Fibroblast of lung (primary cell): ENCODE measurements at regions not wholly inside any gene's neighbourhood (a gene's known extent, or its start where the extent isn't known, plus 50 kb on each side); places are given as distances from the start of the nearest gene placed in this dataset.

Experiments used
- DNase-seq, 2 donors: peaks; one replicate each; pipeline versions ENCODE4 v3.0.0 to v3.0.0-alpha.2; 2010; ENCODE audit warnings: low read depth in 2 of 2
- H2AFZ ChIP-seq: 2 replicates; pipeline ENCODE4 v1.5.1; 2012; ENCODE audit warnings: low read length, control low read depth, inconsistent platforms
- H3K27ac ChIP-seq: 2 replicates; pipeline ENCODE4 v1.5.1; 2011; ENCODE audit warnings: low read length, control low read depth; ENCODE audit not compliant: insufficient read depth
- H3K27me3 ChIP-seq: 2 replicates; pipeline ENCODE4 v1.5.1; 2011; ENCODE audit warnings: mild to moderate bottlenecking, low read length; ENCODE audit not compliant: control insufficient read depth, insufficient read depth
- H3K36me3 ChIP-seq: 2 replicates; pipeline ENCODE4 v1.5.1; 2011; ENCODE audit warnings: low read length; ENCODE audit not compliant: control insufficient read depth, insufficient read depth
- H3K4me1 ChIP-seq: 2 replicates; pipeline ENCODE4 v1.5.1; 2011; ENCODE audit warnings: low read length; ENCODE audit not compliant: control insufficient read depth, insufficient read depth; ENCODE audit errors: extremely low read depth
- H3K4me2 ChIP-seq: 2 replicates; pipeline ENCODE4 v1.5.1; 2011; ENCODE audit warnings: low read length, control low read depth; ENCODE audit not compliant: insufficient read depth; ENCODE audit errors: extremely low read depth
- H3K4me3 ChIP-seq, 4 experiments: fragments of 200-600 bp in 1 of 4; sonication (generic) in 1 of 4; replicated peaks in 1 of 4; 2 replicates each; pipeline ENCODE4 v1.5.1; 2011 to 2016; ENCODE audit warnings: low read length in 4 of 4, low read depth in 3 of 4, mild to moderate bottlenecking in 3 of 4, control low read depth in 2 of 4, inconsistent platforms in 1 of 4, mixed read lengths in 1 of 4; ENCODE audit not compliant: insufficient read depth in 1 of 4; ENCODE audit errors: control extremely low read depth in 1 of 4
- H3K79me2 ChIP-seq: 2 replicates; pipeline ENCODE4 v1.5.1; 2012; ENCODE audit warnings: mild to moderate bottlenecking, low read length, inconsistent platforms; ENCODE audit not compliant: control insufficient read depth, insufficient read depth
- H3K9ac ChIP-seq: 2 replicates; pipeline ENCODE4 v1.5.1; 2011; ENCODE audit warnings: mild to moderate bottlenecking, low read length, control low read depth; ENCODE audit not compliant: insufficient read depth
- H3K9me3 ChIP-seq: 2 replicates; pipeline ENCODE4 v1.5.1; 2012; ENCODE audit warnings: low read depth, low read length; ENCODE audit not compliant: control insufficient read depth, insufficient read depth
- H4K20me1 ChIP-seq: 2 replicates; pipeline ENCODE4 v1.5.1; 2011; ENCODE audit warnings: low read length; ENCODE audit not compliant: control insufficient read depth, insufficient read depth; ENCODE audit errors: extremely low read depth
- EZH2 ChIP-seq: IDR thresholded peaks from 2 replicates; pipeline ENCODE4 v1.5.1; 2012; ENCODE audit warnings: low read length, control low read depth, mild to moderate bottlenecking; ENCODE audit errors: missing control alignments
- TF ChIP-seq, protein P1 (sequence below), 2 donors: IDR thresholded peaks in 1 of 2; conservative IDR thresholded peaks in 1 of 2; 1 replicate in 1 of 2; 2 replicates in 1 of 2; pipeline ENCODE4 v1.5.1; 2011 to 2012; ENCODE audit warnings: low read length in 2 of 2, control low read depth in 1 of 2, inconsistent platforms in 1 of 2, low read depth in 1 of 2, mild to moderate bottlenecking in 1 of 2

DNA sequence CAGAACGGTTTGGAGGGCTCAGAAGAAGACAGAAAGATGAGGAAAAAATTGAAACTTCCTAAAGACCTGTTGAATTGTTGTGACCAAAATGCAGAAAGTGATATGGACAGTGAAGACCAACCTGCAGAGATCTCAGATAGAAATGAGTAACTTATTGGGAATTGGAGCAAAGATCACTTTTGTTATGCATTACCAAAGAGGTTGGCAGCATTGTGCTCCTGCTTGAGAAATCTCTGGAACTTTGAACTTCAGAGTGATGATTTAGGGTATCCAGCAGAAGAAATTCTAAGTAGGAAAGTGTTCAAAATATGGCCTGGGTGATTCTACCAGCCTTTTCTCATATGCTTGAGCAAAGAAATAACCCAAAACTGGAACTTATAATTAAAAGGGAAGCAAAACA is 136.0 kb downstream of the GJA1 start:
- no peak for TF ChIP-seq EZH2
- TF ChIP-seq, protein P1, sequence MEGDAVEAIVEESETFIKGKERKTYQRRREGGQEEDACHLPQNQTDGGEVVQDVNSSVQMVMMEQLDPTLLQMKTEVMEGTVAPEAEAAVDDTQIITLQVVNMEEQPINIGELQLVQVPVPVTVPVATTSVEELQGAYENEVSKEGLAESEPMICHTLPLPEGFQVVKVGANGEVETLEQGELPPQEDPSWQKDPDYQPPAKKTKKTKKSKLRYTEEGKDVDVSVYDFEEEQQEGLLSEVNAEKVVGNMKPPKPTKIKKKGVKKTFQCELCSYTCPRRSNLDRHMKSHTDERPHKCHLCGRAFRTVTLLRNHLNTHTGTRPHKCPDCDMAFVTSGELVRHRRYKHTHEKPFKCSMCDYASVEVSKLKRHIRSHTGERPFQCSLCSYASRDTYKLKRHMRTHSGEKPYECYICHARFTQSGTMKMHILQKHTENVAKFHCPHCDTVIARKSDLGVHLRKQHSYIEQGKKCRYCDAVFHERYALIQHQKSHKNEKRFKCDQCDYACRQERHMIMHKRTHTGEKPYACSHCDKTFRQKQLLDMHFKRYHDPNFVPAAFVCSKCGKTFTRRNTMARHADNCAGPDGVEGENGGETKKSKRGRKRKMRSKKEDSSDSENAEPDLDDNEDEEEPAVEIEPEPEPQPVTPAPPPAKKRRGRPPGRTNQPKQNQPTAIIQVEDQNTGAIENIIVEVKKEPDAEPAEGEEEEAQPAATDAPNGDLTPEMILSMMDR (conservative IDR thresholded peaks at IDR 0.05 in 1 of 2, IDR thresholded peaks at IDR 0.05 in 1 of 2; ENCODE audit: low read depth in 1 of 2, low read length in 2 of 2): no peak
- no peaks in the 10 kb centered on the region for H3K27me3 ChIP-seq

DNA sequence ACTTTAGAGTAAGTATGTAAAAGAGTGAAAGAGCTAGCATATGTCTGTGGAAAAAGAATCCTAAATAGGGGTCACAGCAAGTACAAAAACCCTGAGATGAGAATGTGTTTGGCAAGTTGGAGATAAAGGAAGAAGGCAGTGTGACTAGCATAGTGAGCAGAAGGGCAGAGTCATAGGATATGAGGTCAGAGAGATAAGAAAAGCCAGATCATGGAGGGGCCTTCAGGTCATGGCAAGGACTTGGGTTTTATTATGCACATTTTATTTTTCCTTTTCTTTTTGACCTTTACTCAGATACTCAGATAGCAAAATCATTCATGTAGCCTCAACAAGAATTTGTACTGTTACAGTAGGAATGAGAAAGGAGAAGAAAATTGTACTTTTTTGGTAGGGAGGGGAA is 138.0 kb downstream of the GJA1 start:
- no peaks in the 10 kb centered on the region for H3K9me3 ChIP-seq
- no peaks in the 10 kb centered on the region for H3K79me2 ChIP-seq
- H3K9ac ChIP-seq: no peak overlapping the region
- no peak overlapping the region for H2AFZ ChIP-seq
- no peaks in the 10 kb centered on the region for H3K36me3 ChIP-seq
- H3K4me1 ChIP-seq: no peaks in the 10 kb centered on the region
- H3K4me2 ChIP-seq: no peak overlapping the region
- no peaks in the 10 kb centered on the region for H3K27me3 ChIP-seq
- DNase-seq: no peak
- no peak overlapping the region for H3K27ac ChIP-seq
- H4K20me1 ChIP-seq: no peaks in the 10 kb centered on the region
- TF ChIP-seq, protein P1 (conservative IDR thresholded peaks at IDR 0.05 in 1 of 2, IDR thresholded peaks at IDR 0.05 in 1 of 2; ENCODE audit: low read depth in 1 of 2, low read length in 2 of 2): no peak
- TF ChIP-seq EZH2: no peak
- H3K4me3 ChIP-seq: no peak overlapping the region

More for the DNA sequence above, 136.0 kb downstream of the GJA1 start:
- no peak overlapping the region for H3K9ac ChIP-seq
- H3K36me3 ChIP-seq: no peaks in the 10 kb centered on the region
- H3K4me1 ChIP-seq: no peaks in the 10 kb centered on the region
- no peaks in the 10 kb centered on the region for H3K79me2 ChIP-seq
- H2AFZ ChIP-seq: no peak overlapping the region
- H3K27ac ChIP-seq: no peak overlapping the region
- no peak for DNase-seq
- no peaks in the 10 kb centered on the region for H3K9me3 ChIP-seq
- H3K4me3 ChIP-seq: no peak overlapping the region
- H4K20me1 ChIP-seq: no peaks in the 10 kb centered on the region
- no peak overlapping the region for H3K4me2 ChIP-seq

DNA sequence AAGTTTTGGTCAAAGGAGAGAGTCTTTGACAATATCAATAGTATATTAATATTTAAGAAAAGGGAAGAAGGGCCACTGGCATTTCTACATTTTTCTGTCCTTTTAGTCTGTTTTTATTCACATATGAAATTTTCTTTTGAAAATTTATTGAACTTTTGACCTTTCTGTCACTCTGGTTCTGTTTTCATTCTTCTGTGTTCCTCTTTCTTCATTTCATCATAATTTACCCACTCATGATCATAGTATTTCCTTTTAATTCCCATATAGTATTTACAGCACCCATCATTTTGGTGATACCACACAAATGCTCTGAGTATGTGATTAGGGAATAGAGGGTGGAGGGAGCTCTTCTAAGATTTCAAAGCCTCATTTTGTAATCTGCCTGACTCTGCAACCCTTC is 142.8 kb downstream of the GJA1 start:
- H2AFZ ChIP-seq: no peak overlapping the region
- H3K9ac ChIP-seq: no peak overlapping the region
- no peak overlapping the region for H3K4me2 ChIP-seq
- DNase-seq: no peak
- H3K4me1 ChIP-seq: no peaks in the 10 kb centered on the region
- H3K27ac ChIP-seq: no peak overlapping the region
- no peaks in the 10 kb centered on the region for H3K9me3 ChIP-seq
- no peak for TF ChIP-seq EZH2
- H3K79me2 ChIP-seq: no peaks in the 10 kb centered on the region
- no peaks in the 10 kb centered on the region for H3K36me3 ChIP-seq
- no peaks in the 10 kb centered on the region for H4K20me1 ChIP-seq
- H3K4me3 ChIP-seq: no peak overlapping the region
- no peaks in the 10 kb centered on the region for H3K27me3 ChIP-seq

GRCh38 chr6:121579478-121579877 is 144.0 kb downstream of the GJA1 start:
- H3K9ac ChIP-seq: no peak overlapping the region
- no peak for TF ChIP-seq EZH2
- TF ChIP-seq, protein P1 (conservative IDR thresholded peaks at IDR 0.05 in 1 of 2, IDR thresholded peaks at IDR 0.05 in 1 of 2; ENCODE audit: low read depth in 1 of 2, low read length in 2 of 2): no peak
- DNase-seq: no peak
- no peak overlapping the region for H3K4me2 ChIP-seq
- H2AFZ ChIP-seq: no peak overlapping the region
- no peak overlapping the region for H3K4me3 ChIP-seq
- no peaks in the 10 kb centered on the region for H3K36me3 ChIP-seq
- no peaks in the 10 kb centered on the region for H4K20me1 ChIP-seq
- no peaks in the 10 kb centered on the region for H3K79me2 ChIP-seq
- H3K9me3 ChIP-seq: no peaks in the 10 kb centered on the region
- no peaks in the 10 kb centered on the region for H3K4me1 ChIP-seq
- no peak overlapping the region for H3K27ac ChIP-seq
- H3K27me3 ChIP-seq: no peaks in the 10 kb centered on the region
